NCI-H748 treated with DMSO at 0.1 percent for 48 hours (cell line): ENCODE measurements at regions not wholly inside any gene's neighbourhood (a gene's known extent, or its start where the extent isn't known, plus 50 kb on each side); places are given as distances from the start of the nearest gene placed in this dataset.

Experiments used
- DNase-seq: peaks from one replicate; lab custom pipeline; 2025; lab: John Stamatoyannopoulos, UW

DNA sequence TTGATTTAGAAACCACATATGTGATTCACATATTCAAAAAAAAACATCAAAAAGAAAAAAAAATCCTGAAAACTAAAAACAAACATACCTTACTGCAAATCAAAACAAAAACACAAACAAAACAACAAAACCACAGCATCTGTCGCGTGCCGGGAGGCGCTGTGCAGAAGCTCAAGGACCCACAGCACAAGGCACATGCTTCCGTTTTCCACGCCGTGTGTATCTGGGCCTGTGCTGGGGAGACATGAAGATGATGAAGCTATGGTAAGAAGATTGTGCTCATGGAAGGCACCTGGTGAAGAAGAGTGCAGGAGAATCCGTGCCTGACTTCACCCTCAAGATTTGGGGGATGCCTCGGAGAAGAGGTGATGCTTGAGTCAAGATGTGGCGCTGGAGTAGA, 788.9 kb upstream of the ARRDC4 start:
- DNase-seq = no peak

- no peak for DNase-seq
Observed at GRCh38 chr15:97174886-97175540, 785.5 kb upstream of the ARRDC4 start.

DNA sequence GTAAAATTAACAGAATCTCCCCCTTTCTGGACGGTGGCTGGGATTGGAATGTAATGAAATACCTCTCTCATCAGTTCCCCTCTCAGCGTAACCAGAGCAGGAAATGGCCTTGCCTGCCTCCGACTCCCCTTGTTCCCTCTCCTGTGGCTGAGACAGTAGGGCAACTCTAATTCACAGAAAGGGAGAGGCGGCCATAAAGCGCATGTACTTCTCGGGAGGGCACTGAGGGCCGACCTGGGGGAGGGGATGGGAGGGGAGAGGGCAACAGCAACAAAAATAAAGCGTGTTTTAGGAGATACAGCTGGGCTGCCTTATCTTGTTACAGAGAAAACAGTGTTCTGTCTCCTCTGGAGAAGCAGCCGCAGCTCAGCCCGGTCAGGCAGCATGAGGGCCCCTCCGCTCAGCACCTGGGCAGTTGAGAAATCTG, 783.3 kb upstream of the ARRDC4 start:
- no peak for DNase-seq

GRCh38 chr15:97182581-97182980, 777.9 kb upstream of the ARRDC4 start:
- DNase-seq = no peak

DNA sequence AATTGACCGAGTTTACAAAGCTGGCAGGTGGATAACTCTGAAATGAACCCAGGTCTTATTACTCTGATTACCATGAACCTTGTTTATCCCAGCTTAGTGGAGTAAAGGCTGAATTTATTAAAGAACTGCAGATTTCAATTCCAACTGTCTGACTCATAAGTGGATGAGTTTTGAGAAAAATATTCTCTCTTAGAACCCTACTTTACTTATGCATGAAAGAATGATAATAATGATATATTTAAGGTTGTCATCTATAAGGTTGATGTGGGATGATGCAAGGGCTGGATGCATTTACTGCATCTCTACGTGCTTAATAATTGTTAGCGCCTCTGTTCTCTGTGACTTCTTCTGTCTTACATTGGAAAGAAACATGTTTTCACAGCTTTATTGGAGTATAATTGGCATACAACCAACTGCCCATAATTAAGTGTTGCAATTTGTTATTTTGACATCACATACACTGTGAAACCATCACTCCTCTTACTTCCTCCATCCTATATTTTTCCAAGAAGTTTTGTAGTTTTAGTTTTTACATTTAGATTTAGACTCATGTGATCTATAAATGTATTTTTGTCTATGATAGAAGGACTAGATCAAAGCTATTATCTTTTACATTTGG, 771.2 kb upstream of the ARRDC4 start:
- DNase-seq = no peak

- DNase-seq = no peak
Observed at GRCh38 chr15:97194750-97195149, 765.8 kb upstream of the ARRDC4 start.

DNA sequence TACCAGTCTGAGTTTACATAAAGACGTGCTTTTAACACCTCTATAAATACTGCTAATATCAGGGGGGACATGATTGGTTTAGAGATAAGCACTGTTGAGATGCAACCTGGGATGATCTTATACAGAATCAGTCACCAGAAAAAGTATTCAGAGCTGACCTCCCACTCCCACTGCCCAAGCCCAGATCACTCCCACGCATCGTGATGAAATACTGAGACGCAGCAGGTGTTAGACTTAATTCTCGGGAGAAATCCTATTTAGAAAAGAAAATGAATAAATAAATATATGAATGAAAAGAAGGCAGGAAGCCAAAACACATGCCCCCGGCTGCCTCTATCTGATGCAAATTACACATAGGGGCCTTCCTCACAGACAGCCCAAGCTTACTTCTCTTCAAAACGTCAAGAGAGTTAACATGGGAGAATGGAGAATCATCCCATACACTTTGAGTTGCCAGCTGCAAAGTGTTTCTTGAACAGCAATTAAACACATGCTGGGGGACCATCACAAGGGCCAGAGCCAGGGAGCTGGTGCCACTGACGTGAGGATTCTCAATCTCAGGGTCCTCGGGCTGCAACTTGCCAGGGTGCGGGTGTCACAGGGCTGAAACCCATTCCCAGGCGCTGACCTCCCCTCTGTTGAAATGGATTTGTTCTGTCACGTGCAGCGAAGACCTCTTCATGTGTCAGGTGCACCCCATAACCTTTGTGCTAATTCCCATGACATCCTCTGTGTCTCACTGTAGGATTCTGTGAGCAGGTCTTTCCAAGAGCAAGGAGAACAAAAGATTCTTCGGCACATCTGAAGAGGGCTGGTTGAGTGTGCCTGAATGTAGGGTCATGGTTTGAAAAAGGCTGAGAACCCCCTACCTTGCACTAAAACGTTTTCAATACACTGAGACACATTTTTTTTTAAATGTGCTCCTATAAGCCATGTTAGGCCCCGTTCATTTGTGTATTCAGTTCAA, 764.2 kb upstream of the ARRDC4 start:
- no peak for DNase-seq

DNA sequence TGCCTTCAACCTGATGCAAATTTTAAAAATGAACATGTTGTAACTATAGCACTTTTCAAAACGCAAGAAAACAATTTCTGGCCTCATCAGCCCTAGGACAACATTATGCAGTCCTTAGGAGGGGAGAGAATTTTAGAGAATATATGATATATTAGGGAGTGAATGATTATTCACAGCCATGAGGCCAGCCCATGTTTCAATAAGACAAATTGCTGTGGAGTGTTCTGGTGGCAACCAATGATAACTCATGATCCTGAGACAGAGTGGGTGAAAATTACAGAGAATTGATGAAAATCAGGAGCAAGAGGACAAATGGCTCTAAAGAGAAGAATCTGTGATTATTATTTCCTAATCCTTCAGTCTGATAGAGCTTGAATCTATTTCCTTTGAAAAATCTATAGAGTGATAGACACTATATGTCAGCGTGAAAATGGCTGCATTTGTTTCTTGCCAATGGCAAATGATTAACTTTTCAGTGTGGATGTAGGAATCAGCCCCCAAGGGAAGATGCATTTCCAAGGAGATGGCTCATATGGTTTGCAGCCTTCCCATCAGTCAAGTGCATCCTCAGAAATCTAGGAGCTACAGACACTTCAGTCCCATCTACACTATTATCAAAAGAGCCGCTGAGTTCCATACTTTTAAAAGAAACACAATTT, 761.0 kb upstream of the ARRDC4 start:
- DNase-seq = no peak

GRCh38 chr15:97200161-97200560, 760.3 kb upstream of the ARRDC4 start:
- DNase-seq = no peak

DNA sequence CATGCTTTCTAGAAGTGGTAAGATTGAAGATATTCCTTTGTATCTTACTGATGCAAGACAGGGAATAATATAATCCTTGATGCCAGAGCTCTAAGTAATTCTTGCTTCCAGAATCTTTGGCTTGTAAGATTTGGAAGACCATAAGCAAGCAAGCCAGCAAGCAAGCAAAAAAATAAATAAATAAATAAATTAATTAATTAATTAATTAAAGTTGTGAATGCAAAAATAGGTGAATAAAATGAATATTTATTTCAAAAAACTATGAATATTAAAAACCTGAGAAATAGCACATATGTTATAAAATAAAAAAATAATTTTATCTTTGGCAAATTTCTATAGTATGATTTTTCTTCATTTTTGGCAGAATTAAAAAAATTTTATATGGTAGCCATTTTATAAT, 750.2 kb upstream of the ARRDC4 start:
- no peak for DNase-seq

DNA sequence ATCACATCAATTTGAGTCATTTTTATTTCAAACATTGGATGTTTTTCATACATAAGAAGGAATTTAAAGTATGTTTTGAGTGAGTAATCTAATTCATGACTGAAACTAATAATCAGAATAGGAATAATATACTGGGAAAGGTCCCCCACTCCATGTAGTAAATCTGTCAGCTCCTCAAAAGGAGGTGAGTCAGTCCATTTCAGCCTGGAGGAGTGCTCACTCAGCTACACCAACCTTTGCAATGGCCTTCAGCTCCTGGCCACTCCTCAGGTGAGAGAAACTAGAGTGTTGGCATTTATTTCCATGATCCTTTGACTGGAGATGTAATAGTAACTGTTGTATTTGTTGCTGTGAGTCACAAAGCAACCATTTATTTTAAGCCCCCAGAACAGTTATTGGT, 744.9 kb upstream of the ARRDC4 start:
- no peak for DNase-seq

GRCh38 chr15:97224191-97224641, 736.3 kb upstream of the ARRDC4 start:
- DNase-seq = no peak

GRCh38 chr15:97234851-97235610, 725.5 kb upstream of the ARRDC4 start:
- DNase-seq = peak; percentile 63

- DNase-seq = no peak
Observed at GRCh38 chr15:97235611-97235985, 724.9 kb upstream of the ARRDC4 start.

DNA sequence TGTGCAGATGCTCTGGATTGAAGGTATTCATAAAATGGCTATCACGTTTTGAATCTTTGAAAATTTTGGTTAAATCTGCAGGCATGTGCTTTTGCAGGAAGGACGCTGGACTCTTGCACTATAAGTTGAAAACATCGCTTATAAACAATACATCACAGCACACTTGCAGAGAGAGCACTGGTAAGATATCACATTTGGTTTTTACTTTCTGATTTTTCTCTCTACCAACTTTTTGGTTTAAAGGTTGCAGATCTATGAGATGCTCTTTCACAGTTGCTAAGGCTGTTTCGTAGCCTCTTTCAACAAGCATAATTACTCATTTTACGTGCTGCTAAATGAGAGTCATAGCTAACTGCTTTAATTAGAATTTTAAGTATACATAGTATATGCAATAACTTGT, 724.4 kb upstream of the ARRDC4 start:
- no peak for DNase-seq

- no peak for DNase-seq
Observed at GRCh38 chr15:97237160-97237559, 723.3 kb upstream of the ARRDC4 start.

DNA sequence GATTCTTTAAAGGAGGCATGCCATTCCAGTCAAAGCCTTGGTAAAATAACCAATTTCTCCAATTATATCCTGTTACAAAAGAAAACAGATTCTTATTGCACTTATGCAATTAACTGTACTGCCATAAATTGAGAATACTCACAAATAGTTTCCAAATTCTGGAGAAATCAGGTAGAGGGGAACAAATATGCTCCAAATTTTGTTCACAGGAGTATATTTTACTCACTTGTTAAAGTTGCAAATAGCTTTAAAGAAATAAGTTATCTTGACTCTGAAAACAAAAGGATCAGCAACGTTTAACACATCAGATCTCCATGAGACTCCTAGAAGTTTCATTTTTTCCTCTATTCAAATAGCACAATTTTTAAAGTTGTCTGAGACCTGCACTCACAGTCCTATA, 712.1 kb upstream of the ARRDC4 start:
- DNase-seq = no peak

DNA sequence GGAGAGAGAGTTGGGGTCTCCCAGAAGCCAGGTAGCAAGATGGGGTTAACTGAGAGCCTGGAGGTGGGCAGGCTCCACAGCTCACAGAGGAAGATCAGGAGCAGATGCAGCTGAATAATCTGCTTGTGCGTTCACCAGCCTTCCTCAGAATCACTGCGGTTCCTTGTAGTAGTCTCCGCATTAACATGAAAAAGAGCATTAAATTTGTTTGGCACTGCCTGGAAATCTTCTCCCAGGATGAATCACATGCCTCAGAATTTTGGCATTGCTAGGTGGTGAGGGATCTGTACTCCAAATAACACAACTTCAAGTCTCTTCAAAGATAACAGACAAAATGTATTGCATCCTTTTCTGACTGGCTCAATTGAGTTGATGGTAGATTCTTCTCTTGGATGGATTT, 700.6 kb upstream of the ARRDC4 start:
- DNase-seq = no peak

DNA sequence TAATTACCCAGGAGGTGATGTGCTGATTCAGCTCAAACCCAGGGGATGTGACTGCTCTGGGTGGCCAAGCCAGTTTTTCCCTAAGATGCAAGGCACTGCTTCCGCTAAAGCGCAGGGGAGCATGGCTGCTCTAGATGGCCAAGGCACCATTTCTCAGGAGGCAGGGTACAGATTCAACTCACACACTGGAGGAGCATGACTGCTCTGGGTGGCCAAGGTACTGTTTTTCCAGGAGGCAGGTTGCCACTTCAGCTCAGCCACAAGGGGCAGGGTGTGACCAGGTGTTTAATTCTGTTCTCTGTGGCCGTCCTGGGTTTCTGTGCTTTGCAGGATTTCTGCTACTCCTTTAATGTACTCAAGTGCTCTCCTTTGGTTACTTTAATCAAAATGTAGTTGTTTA, 659.3 kb upstream of the ARRDC4 start:
- no peak for DNase-seq

GRCh38 chr15:97316362-97316761, 644.1 kb upstream of the ARRDC4 start:
- DNase-seq = no peak

- no peak for DNase-seq
Observed at GRCh38 chr15:97317163-97317562, 643.3 kb upstream of the ARRDC4 start.

- no peak for DNase-seq
Observed at GRCh38 chr15:97319291-97319690, 641.2 kb upstream of the ARRDC4 start.
